Brain microvascular endothelial cell (primary cell): ENCODE measurements at regions not wholly inside any gene's neighbourhood (a gene's known extent, or its start where the extent isn't known, plus 50 kb on each side); places are given as distances from the start of the nearest gene placed in this dataset.

ENCODE experiments used
- DNase-seq: peaks from one replicate; pipeline ENCODE4 v3.0.0-alpha.2; 2020
- H3K27ac ChIP-seq: fragments of 250-450 bp; sonication (Bioruptor Pico); 2 replicates; pipeline ENCODE4 v1.5.1; 2020; ENCODE audit warnings: mild to moderate bottlenecking, moderate library complexity
- H3K27me3 ChIP-seq: fragments of 250-450 bp; sonication (Bioruptor Pico); replicated peaks from 2 replicates; pipeline ENCODE4 v1.5.1; 2020; ENCODE audit warnings: mild to moderate bottlenecking
- H3K36me3 ChIP-seq: fragments of 250-450 bp; sonication (Bioruptor Pico); replicated peaks from 2 replicates; pipeline ENCODE4 v1.5.1; 2020; ENCODE audit warnings: mild to moderate bottlenecking
- H3K4me3 ChIP-seq: 2 replicates; pipeline ENCODE4 v1.5.1; 2011; ENCODE audit warnings: low read depth, mild to moderate bottlenecking, control low read depth, low read length, moderate library complexity
- in situ Hi-C: cut with HindIII; loops from 2 replicates; pipeline ENCODE4 v1.10.0; 2017; ENCODE audit warnings: low sequenced_read_pairs, low pct_ligation_motif_present
- TF ChIP-seq, protein P1 (sequence below): IDR thresholded peaks from 2 replicates; pipeline ENCODE4 v1.5.1; 2011; ENCODE audit warnings: low read depth, mild to moderate bottlenecking, moderate library complexity, low read length, control low read depth, inconsistent platforms; ENCODE audit errors: missing control alignments

DNA sequence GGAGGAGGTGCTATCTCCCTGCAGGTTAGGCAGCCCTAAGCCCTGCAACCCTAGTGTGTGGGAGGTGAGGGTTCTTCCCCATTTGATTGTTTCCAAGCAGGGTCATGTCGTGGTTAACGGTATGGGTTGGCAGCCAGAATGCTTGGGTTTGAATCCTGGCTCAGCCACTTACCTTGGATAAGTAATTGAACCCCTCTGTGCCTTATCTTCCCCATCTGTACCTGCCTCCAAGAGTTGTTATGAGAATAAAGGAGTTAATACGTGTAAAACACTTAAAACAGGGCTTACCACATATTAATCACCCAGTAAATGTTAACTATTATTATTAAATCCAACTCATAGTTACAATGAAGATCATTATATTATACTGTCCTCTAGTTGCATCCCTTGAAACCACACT, 52.2 kb upstream of the SPATA31E1 start:
- no peak overlapping the region for H3K4me3 ChIP-seq
- in situ Hi-C loops: no loop called here
- no peak overlapping the region for H3K27ac ChIP-seq
- no peak for DNase-seq
- no peaks in the 10 kb centered on the region for H3K27me3 ChIP-seq
- no peaks in the 10 kb centered on the region for H3K36me3 ChIP-seq
- TF ChIP-seq, protein P1, sequence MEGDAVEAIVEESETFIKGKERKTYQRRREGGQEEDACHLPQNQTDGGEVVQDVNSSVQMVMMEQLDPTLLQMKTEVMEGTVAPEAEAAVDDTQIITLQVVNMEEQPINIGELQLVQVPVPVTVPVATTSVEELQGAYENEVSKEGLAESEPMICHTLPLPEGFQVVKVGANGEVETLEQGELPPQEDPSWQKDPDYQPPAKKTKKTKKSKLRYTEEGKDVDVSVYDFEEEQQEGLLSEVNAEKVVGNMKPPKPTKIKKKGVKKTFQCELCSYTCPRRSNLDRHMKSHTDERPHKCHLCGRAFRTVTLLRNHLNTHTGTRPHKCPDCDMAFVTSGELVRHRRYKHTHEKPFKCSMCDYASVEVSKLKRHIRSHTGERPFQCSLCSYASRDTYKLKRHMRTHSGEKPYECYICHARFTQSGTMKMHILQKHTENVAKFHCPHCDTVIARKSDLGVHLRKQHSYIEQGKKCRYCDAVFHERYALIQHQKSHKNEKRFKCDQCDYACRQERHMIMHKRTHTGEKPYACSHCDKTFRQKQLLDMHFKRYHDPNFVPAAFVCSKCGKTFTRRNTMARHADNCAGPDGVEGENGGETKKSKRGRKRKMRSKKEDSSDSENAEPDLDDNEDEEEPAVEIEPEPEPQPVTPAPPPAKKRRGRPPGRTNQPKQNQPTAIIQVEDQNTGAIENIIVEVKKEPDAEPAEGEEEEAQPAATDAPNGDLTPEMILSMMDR: no peak

DNA sequence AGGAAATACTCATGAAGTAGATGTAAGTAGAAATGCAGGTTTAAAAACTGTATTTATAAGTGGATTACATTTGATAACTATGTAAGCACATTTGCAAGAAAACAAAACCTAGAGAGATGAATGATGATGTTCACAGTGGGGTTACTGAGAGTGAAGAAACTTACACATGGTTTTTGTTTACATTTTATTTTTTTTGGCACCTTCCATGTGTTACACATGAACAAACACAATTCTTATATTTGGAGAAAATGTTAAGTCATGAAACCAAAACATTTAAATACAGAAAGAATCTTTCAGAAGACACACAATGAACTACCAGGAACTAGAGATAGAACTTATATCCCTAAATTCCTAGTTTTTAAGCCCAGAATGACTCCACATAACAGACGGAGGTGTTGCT, 51.5 kb upstream of the SPATA31E1 start:
- Histone ChIP-seq H3K27ac (no peak overlapping the region), H3K27me3 (no peaks in the 10 kb centered on the region), H3K36me3 (no peaks in the 10 kb centered on the region), H3K4me3 (no peak overlapping the region)
- in situ Hi-C loops: no loop called here
- DNase-seq: no peak
- TF ChIP-seq, protein P1: no peak
